ENCODE measurements at regions not wholly inside any gene's neighbourhood (a gene's known extent, or its start where the extent isn't known, plus 50 kb on each side); places are given as distances from the start of the nearest gene placed in this dataset.

- H3K27ac ChIP-seq (ENCODE audit: low read length), result no peak overlapping the region
- no peak overlapping the region for H2AFZ ChIP-seq (ENCODE audit: low read length)
- H3K79me2 ChIP-seq (ENCODE audit: low read length), result no peaks in the 10 kb centered on the region
- H3K4me3 ChIP-seq (ENCODE audit: low read length), result no peak overlapping the region
- TF ChIP-seq EZH2phosphoT487 (IDR thresholded peaks at IDR 0.05; ENCODE audit: low read length), result no peak
- no peak for TF ChIP-seq EZH2 (optimal IDR thresholded peaks at IDR 0.05; ENCODE audit: low read depth, low read length)
- no peak for TF ChIP-seq CTCF (IDR thresholded peaks at IDR 0.05; ENCODE audit: low read length)
- H3K4me1 ChIP-seq (ENCODE audit: low read length), result peaks cover 42% of the 10 kb centered on the region
- peak; percentile 70 for DNase-seq
- H3K9me2 ChIP-seq (replicated peaks; ENCODE audit: insufficient read depth, low read length), result no peaks in the 10 kb centered on the region
- peaks cover 25% of the 10 kb centered on the region for H3F3A ChIP-seq (ENCODE audit: insufficient read depth, low read length)
- H3K9me3 ChIP-seq (replicated peaks; ENCODE audit: insufficient read depth, low read length), result no peaks in the 10 kb centered on the region
- H3K4me2 ChIP-seq (ENCODE audit: low read depth, low read length), result peak overlapping the region; percentile 13; the same call in 1 of the 2 replicates
- no peaks in the 10 kb centered on the region for H3K36me3 ChIP-seq (replicated peaks; ENCODE audit: insufficient read depth, low read length)
- H3K9ac ChIP-seq (ENCODE audit: low read length), result no peak overlapping the region
- H4K20me1 ChIP-seq (ENCODE audit: insufficient read depth, low read length), result no peaks in the 10 kb centered on the region
- H3K27me3 ChIP-seq (replicated peaks; ENCODE audit: insufficient read depth, low read length), result no peaks in the 10 kb centered on the region
Observed at GRCh38 chr4:113822555-113823290, 61.2 kb upstream of the CAMK2D start.

- DNase-seq, result no peak
Observed at GRCh38 chr4:113821856-113822255, 60.3 kb upstream of the CAMK2D start.

GRCh38 chr4:113820108-113820507 lies 58.6 kb upstream of the CAMK2D start:
- Histone ChIP-seq H2AFZ (ENCODE audit: low read length) (no peak overlapping the region), H3F3A (ENCODE audit: insufficient read depth, low read length) (peaks cover 15% of the 10 kb centered on the region), H3K36me3 (replicated peaks; ENCODE audit: insufficient read depth, low read length) (no peaks in the 10 kb centered on the region), H3K9me2 (replicated peaks; ENCODE audit: insufficient read depth, low read length) (no peaks in the 10 kb centered on the region), H3K9ac (ENCODE audit: low read length) (no peak overlapping the region), H4K20me1 (ENCODE audit: insufficient read depth, low read length) (no peaks in the 10 kb centered on the region), H3K4me2 (ENCODE audit: low read depth, low read length) (no peak overlapping the region), H3K4me3 (ENCODE audit: low read length) (no peak overlapping the region), H3K79me2 (ENCODE audit: low read length) (no peaks in the 10 kb centered on the region), H3K27me3 (replicated peaks; ENCODE audit: insufficient read depth, low read length) (no peaks in the 10 kb centered on the region), H3K27ac (ENCODE audit: low read length) (no peak overlapping the region), H3K4me1 (ENCODE audit: low read length) (peaks cover 31% of the 10 kb centered on the region), H3K9me3 (replicated peaks; ENCODE audit: insufficient read depth, low read length) (no peaks in the 10 kb centered on the region)
- TF ChIP-seq CTCF (IDR thresholded peaks at IDR 0.05; ENCODE audit: low read length) (no peak), EZH2phosphoT487 (IDR thresholded peaks at IDR 0.05; ENCODE audit: low read length) (no peak), EZH2 (optimal IDR thresholded peaks at IDR 0.05; ENCODE audit: low read depth, low read length) (no peak)
- DNase-seq, result no peak

More at GRCh38 chr4:113821856-113822255, 60.3 kb upstream of the CAMK2D start:
- H3K4me2 ChIP-seq (ENCODE audit: low read depth, low read length), result no peak overlapping the region
- no peak overlapping the region for H3K9ac ChIP-seq (ENCODE audit: low read length)
- H3K4me1 ChIP-seq (ENCODE audit: low read length), result peaks cover 42% of the 10 kb centered on the region
- no peak overlapping the region for H3K4me3 ChIP-seq (ENCODE audit: low read length)
- no peaks in the 10 kb centered on the region for H3K79me2 ChIP-seq (ENCODE audit: low read length)
- no peaks in the 10 kb centered on the region for H3K27me3 ChIP-seq (replicated peaks; ENCODE audit: insufficient read depth, low read length)
- H3F3A ChIP-seq (ENCODE audit: insufficient read depth, low read length), result peaks cover 25% of the 10 kb centered on the region
- no peak overlapping the region for H2AFZ ChIP-seq (ENCODE audit: low read length)
- no peak for TF ChIP-seq EZH2phosphoT487 (IDR thresholded peaks at IDR 0.05; ENCODE audit: low read length)
- TF ChIP-seq CTCF (IDR thresholded peaks at IDR 0.05; ENCODE audit: low read length), result no peak
- no peaks in the 10 kb centered on the region for H3K9me2 ChIP-seq (replicated peaks; ENCODE audit: insufficient read depth, low read length)
- no peaks in the 10 kb centered on the region for H4K20me1 ChIP-seq (ENCODE audit: insufficient read depth, low read length)
- H3K27ac ChIP-seq (ENCODE audit: low read length), result no peak overlapping the region
- H3K9me3 ChIP-seq (replicated peaks; ENCODE audit: insufficient read depth, low read length), result no peaks in the 10 kb centered on the region
- no peaks in the 10 kb centered on the region for H3K36me3 ChIP-seq (replicated peaks; ENCODE audit: insufficient read depth, low read length)

Measured in MM.1S (cell line).